GM12878 (cell line): ENCODE measurements at regions not wholly inside any gene's neighbourhood (a gene's known extent, or its start where the extent isn't known, plus 50 kb on each side); places are given as distances from the start of the nearest gene placed in this dataset.

Experiments used
- ATAC-seq: fragments of 200-7000 bp; cut with Tn5 transposase; 3 replicates; pipeline ENCODE4 v1.9.1; 2020; ENCODE audit warnings: mild to moderate bottlenecking, moderate library complexity
- BruUV-seq: library from RNA; stranded (reverse); fragments of 400-500 nt; replicated peaks from 2 replicates; lab custom pipeline; 2021; lab: Mats Ljungman, UMichigan
- CTCF ChIA-PET: fragments of 300-600 bp; sonication (Branson Sonifier 250); formaldehyde crosslinking; extraction: SDS; loops from one replicate; lab custom pipeline; 2021; ENCODE audit warnings: inconsistent platforms; lab: Yijun Ruan, JAX
- POLR2A ChIA-PET: fragments of 350-600 bp; formaldehyde crosslinking; extraction: SDS; loops from one replicate; lab custom pipeline; 2021; ENCODE audit warnings: inconsistent platforms; lab: Charles Lee
- RAD21 ChIA-PET: fragments of 300-600 bp; sonication (Branson Sonifier 250); formaldehyde crosslinking; loops from one replicate; lab custom pipeline; 2023; ENCODE audit warnings: antibody characterized with exemption; ENCODE audit not compliant: unreplicated experiment; lab: Charles Lee
- SMC1A ChIA-PET: fragments of 300-600 bp; sonication (Branson Sonifier 250); formaldehyde crosslinking; loops from one replicate; lab custom pipeline; 2023; ENCODE audit not compliant: unreplicated experiment, uncharacterized antibody; lab: Charles Lee
- DNase-seq: peaks from one replicate; pipeline ENCODE4 v3.0.0-alpha.2; 2011; ENCODE audit warnings: low read depth, low spot score
- FAIRE-seq: peaks from 3 replicates; lab custom pipeline; 2011; peaks lifted over from hg19 to GRCh38; lab: Jason Lieb, UNC
- H2AFZ ChIP-seq: 2 replicates; pipeline ENCODE4 v1.6.0; 2011; ENCODE audit warnings: low read depth, low read length, control low read depth; ENCODE audit not compliant: control insufficient read depth
- H3K27ac ChIP-seq: 2 replicates; pipeline ENCODE4 v1.5.1; 2011; ENCODE audit warnings: control low read depth; ENCODE audit not compliant: control insufficient read depth, insufficient read depth
- H3K27me3 ChIP-seq, 2 experiments: replicated peaks in 1 of 2; 2 replicates each; pipeline versions ENCODE4 v1.6.0 to v1.6.1; 2011; ENCODE audit warnings: low read length in 1 of 2; ENCODE audit not compliant: control insufficient read depth in 2 of 2, insufficient read depth in 2 of 2
- H3K36me3 ChIP-seq, 2 experiments: 2 replicates each; pipeline ENCODE4 v1.5.1; 2011; ENCODE audit warnings: low read length in 1 of 2; ENCODE audit not compliant: control insufficient read depth in 2 of 2, insufficient read depth in 2 of 2
- H3K4me1 ChIP-seq: 2 replicates; pipeline ENCODE4 v1.6.1; 2011; ENCODE audit warnings: mild to moderate bottlenecking, low read length, moderate library complexity, mixed read lengths; ENCODE audit not compliant: control insufficient read depth, insufficient read depth
- H3K4me2 ChIP-seq: 2 replicates; pipeline ENCODE4 v1.6.0; 2011; ENCODE audit warnings: control low read depth; ENCODE audit not compliant: control insufficient read depth, insufficient read depth
- H3K4me3 ChIP-seq: fragments of 200-600 bp; sonication (generic); 2 replicates; pipeline ENCODE4 v1.5.1; 2016
- H3K79me2 ChIP-seq: 2 replicates; pipeline ENCODE4 v1.6.0; 2011; ENCODE audit warnings: low read length; ENCODE audit not compliant: control insufficient read depth, insufficient read depth
- H3K9ac ChIP-seq: 2 replicates; pipeline ENCODE4 v1.8.0; 2011; ENCODE audit warnings: low read length, control low read depth, mixed read lengths; ENCODE audit not compliant: control insufficient read depth, insufficient read depth
- H3K9me3 ChIP-seq: replicated peaks from 3 replicates; pipeline ENCODE4 v1.5.1; 2011; ENCODE audit warnings: mild to moderate bottlenecking, low read length; ENCODE audit not compliant: control insufficient read depth, insufficient read depth
- H4K20me1 ChIP-seq: 2 replicates; pipeline ENCODE4 v1.6.0; 2011; ENCODE audit not compliant: control insufficient read depth, insufficient read depth
- CREB1 ChIP-seq: IDR thresholded peaks from 2 replicates; pipeline ENCODE4 v1.6.1; 2012; ENCODE audit warnings: low read depth, mild to moderate bottlenecking, inconsistent platforms
- LARP7 ChIP-seq: fragments of 450-650 bp; IDR thresholded peaks from 2 replicates; pipeline ENCODE4 v1.6.1; 2017; ENCODE audit warnings: mild to moderate bottlenecking
- NR2C1 ChIP-seq: fragments of 450-650 bp; IDR thresholded peaks from 2 replicates; pipeline ENCODE4 v1.6.1; 2017; ENCODE audit warnings: antibody characterized with exemption, mild to moderate bottlenecking, moderate library complexity
- PAX8 ChIP-seq: fragments of 450-650 bp; IDR thresholded peaks from 2 replicates; pipeline ENCODE4 v1.6.1; 2017; ENCODE audit warnings: mild to moderate bottlenecking, moderate library complexity
- RAD51 ChIP-seq: fragments of 450-650 bp; IDR thresholded peaks from 2 replicates; pipeline ENCODE4 v1.6.1; 2016; ENCODE audit warnings: moderate library complexity, mild to moderate bottlenecking, inconsistent platforms
- RELA ChIP-seq: fragments of 450-650 bp; IDR thresholded peaks from 2 replicates; pipeline ENCODE4 v1.8.0; 2014; ENCODE audit warnings: borderline replicate concordance; ENCODE audit not compliant: partially characterized antibody
- REST ChIP-seq: IDR thresholded peaks from 2 replicates; pipeline ENCODE4 v1.6.1; 2012; ENCODE audit warnings: mild to moderate bottlenecking, low read depth, low read length
- SKIL ChIP-seq: fragments of 450-650 bp; IDR thresholded peaks from 2 replicates; pipeline ENCODE4 v1.6.1; 2017; ENCODE audit warnings: mild to moderate bottlenecking, low read depth, inconsistent platforms; ENCODE audit not compliant: poor library complexity, severe bottlenecking
- SMC3 ChIP-seq: IDR thresholded peaks from 2 replicates; pipeline ENCODE4 v1.6.1; 2011; ENCODE audit warnings: low read length, improper control_type of control experiment, borderline replicate concordance
- ZNF622 ChIP-seq: fragments of 450-650 bp; IDR thresholded peaks from 2 replicates; pipeline ENCODE4 v1.6.1; 2017; ENCODE audit warnings: mild to moderate bottlenecking, inconsistent platforms
- ZZZ3 ChIP-seq: IDR thresholded peaks from 2 replicates; pipeline ENCODE4 v1.6.1; 2011; ENCODE audit warnings: low read depth; ENCODE audit not compliant: control insufficient read depth, insufficient read length
- in situ Hi-C: fragments of 300-500 bp; cut with MboI; formaldehyde crosslinking; loops from 9 replicates; pipeline ENCODE4 v1.14.3; 2018; ENCODE audit warnings: mixed read lengths
- intact Hi-C: fragments of 100-400 bp; cut with micrococcal nuclease; formaldehyde crosslinking; loops from one replicate; pipeline ENCODE4 v1.14.2; 2022; ENCODE audit not compliant: unreplicated experiment
- TF ChIP-seq, protein P1 (sequence below): fragments of 450-650 bp; formaldehyde crosslinking; IDR thresholded peaks from 2 replicates; pipeline ENCODE4 v1.4.0; 2022; ENCODE audit warnings: mild to moderate bottlenecking, moderate library complexity
- TF ChIP-seq, protein P2 (sequence below): IDR thresholded peaks from 2 replicates; pipeline ENCODE4 v1.6.1; 2012; ENCODE audit warnings: low read depth, low read length, improper control_type of control experiment

DNA sequence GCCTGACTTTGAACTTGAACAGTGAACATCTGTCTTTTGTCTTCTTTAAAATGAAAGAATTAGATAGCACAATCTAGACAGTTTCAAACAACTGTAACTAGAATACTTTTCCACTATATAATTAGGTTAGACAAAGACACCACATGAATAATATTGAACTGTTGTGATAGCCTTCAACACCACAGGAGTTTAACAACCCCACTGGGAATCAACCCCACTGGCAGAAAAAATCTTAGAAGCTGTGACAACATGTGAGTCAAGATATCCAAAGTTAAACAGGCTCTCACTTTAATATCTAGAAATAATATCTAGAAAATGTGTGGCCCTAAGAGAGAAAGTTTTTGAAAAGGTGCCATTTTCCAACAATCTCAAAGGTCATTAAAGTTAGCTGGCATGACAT, 64.4 kb upstream of the PRICKLE2 start:
- no peak overlapping the region for H3K4me2 ChIP-seq
- no peak for DNase-seq
- no peaks in the 10 kb centered on the region for H4K20me1 ChIP-seq
- BruUV-seq: no TSS peak
- intact Hi-C loops (no loop called here), in situ Hi-C loops (no loop called here)
- H3K9ac ChIP-seq: no peak overlapping the region
- CTCF ChIA-PET: no interaction called here
- SMC1A ChIA-PET: interaction anchor here (0.8 to 1.9 kb wide), 3 partner anchors 15 to 58 kb away, joined by 3 to 5 read pairs (median 3); no protein-coding TSS in a partner anchor
- POLR2A ChIA-PET: no interaction called here
- H2AFZ ChIP-seq: no peak overlapping the region
- FAIRE-seq: no peak
- no peaks in the 10 kb centered on the region for H3K36me3 ChIP-seq
- no peak overlapping the region for H3K4me3 ChIP-seq
- no peaks in the 10 kb centered on the region for H3K4me1 ChIP-seq
- TF ChIP-seq REST (no peak), NR2C1 (no peak), ZNF622 (no peak), SMC3 (no peak), RAD51 (no peak), CREB1 (no peak), PAX8 (no peak), ZZZ3 (no peak), SKIL (no peak), LARP7 (no peak), RELA (no peak)
- TF ChIP-seq, protein P1, sequence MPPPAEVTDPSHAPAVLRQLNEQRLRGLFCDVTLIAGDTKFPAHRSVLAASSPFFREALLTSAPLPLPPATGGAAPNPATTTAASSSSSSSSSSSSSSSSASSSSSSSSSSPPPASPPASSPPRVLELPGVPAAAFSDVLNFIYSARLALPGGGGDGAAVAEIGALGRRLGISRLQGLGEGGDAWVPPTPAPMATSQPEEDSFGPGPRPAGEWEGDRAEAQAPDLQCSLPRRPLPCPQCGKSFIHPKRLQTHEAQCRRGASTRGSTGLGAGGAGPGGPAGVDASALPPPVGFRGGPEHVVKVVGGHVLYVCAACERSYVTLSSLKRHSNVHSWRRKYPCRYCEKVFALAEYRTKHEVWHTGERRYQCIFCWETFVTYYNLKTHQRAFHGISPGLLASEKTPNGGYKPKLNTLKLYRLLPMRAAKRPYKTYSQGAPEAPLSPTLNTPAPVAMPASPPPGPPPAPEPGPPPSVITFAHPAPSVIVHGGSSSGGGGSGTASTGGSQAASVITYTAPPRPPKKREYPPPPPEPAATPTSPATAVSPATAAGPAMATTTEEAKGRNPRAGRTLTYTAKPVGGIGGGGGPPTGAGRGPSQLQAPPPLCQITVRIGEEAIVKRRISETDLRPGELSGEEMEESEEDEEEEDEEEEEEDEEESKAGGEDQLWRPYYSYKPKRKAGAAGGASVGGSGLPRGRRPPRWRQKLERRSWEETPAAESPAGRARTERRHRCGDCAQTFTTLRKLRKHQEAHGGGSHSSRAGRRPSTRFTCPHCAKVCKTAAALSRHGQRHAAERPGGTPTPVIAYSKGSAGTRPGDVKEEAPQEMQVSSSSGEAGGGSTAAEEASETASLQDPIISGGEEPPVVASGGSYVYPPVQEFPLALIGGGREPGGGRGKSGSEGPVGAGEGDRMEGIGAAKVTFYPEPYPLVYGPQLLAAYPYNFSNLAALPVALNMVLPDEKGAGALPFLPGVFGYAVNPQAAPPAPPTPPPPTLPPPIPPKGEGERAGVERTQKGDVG (CRISPR knock-in tag): no peak
- TF ChIP-seq, protein P2, sequence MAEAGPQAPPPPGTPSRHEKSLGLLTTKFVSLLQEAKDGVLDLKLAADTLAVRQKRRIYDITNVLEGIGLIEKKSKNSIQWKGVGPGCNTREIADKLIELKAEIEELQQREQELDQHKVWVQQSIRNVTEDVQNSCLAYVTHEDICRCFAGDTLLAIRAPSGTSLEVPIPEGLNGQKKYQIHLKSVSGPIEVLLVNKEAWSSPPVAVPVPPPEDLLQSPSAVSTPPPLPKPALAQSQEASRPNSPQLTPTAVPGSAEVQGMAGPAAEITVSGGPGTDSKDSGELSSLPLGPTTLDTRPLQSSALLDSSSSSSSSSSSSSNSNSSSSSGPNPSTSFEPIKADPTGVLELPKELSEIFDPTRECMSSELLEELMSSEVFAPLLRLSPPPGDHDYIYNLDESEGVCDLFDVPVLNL: no peak
- RAD21 ChIA-PET: interaction anchor here (0.8 kb wide), 1 partner anchor 35 kb away, joined by 3 read pairs; no protein-coding TSS in a partner anchor
- ATAC-seq: no peak
- H3K27ac ChIP-seq: no peak overlapping the region
- no peaks in the 10 kb centered on the region for H3K79me2 ChIP-seq
- no peaks in the 10 kb centered on the region for H3K27me3 ChIP-seq
- H3K9me3 ChIP-seq: no peaks in the 10 kb centered on the region
